ENCODE measurements at regions not wholly inside any gene's neighbourhood (a gene's known extent, or its start where the extent isn't known, plus 50 kb on each side); places are given as distances from the start of the nearest gene placed in this dataset.

DNA sequence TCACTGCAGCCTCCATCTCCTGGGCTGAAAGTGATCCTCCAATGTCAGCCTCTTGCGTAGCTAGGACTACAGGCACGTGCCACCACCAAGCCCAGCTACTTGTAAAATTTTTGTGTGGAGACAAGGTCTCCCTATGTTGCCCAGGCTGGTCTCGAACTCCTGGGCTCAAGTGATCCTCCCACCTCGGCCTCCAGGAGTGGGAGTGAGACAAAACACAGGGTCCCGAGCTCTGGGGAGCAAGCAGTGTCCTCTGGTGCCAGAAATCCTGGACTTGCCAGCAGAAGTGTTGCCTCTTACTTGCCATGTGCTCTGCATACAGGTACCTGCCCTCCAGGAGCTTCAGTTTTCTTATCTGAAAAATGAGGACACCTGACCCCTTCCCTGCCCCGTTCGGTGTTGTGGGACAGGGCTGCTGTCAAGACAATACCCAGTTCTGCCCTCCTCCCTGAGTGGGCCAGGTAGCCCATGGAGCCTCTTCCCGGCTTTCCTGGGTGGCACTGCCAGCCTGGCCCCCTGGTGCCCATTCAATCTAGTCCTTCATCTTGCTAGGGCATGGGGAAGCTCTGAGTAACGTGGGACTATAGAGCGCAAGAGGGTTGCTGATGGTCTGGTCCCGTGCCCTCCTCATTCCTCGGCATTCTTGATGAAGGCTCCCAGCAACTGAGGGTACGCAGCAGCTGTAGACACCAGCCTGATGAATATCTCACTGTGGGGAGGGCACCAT, 164.6 kb downstream of the GOLGA6L4 start:
- TF ChIP-seq TEAD4 (IDR thresholded peaks at IDR 0.05; ENCODE audit: low read depth, low read length) (no peak), POLR2AphosphoS5 (IDR thresholded peaks at IDR 0.05; ENCODE audit: low read depth, low read length) (no peak)

All from H1 (cell line).